HepG2 (cell line): ENCODE measurements at regions not wholly inside any gene's neighbourhood (a gene's known extent, or its start where the extent isn't known, plus 50 kb on each side); places are given as distances from the start of the nearest gene placed in this dataset.

ENCODE experiments used
- ATAC-seq: fragments of 200-7000 bp; cut with Tn5 transposase; 3 replicates; pipeline ENCODE4 v1.9.1; 2020; ENCODE audit warnings: mild to moderate bottlenecking, moderate library complexity
- BruUV-seq: library from RNA; stranded (reverse); fragments of 400-500 nt; replicated peaks from 2 replicates; lab custom pipeline; 2021; lab: Mats Ljungman, UMichigan
- CTCF ChIA-PET: fragments of 300-600 bp; formaldehyde crosslinking; extraction: SDS; loops from one replicate; lab custom pipeline; 2021; ENCODE audit warnings: low total read pairs, inconsistent platforms, low intra/inter-chr PET ratio; lab: Yijun Ruan, JAX
- POLR2A ChIA-PET: fragments of 350-600 bp; sonication (Branson Sonifier 250); formaldehyde crosslinking; loops from one replicate; lab custom pipeline; 2020; ENCODE audit warnings: antibody characterized with exemption, inconsistent platforms; lab: Yijun Ruan, JAX
- DNase-seq: peaks from one replicate; pipeline ENCODE4 v3.0.0-alpha.2; 2015; ENCODE audit warnings: low spot score
- FAIRE-seq: peaks from 3 replicates; lab custom pipeline; 2011; peaks lifted over from hg19 to GRCh38; lab: Jason Lieb, UNC
- H2AFZ ChIP-seq: one replicate; pipeline ENCODE4 v1.6.1; 2011; ENCODE audit warnings: low read length, inconsistent platforms
- H3K27ac ChIP-seq: fragments of 300-600 bp; 3 replicates; pipeline ENCODE4 v1.8.0; 2011; ENCODE audit warnings: mixed run types, mild to moderate bottlenecking, mixed read lengths, low read length, inconsistent platforms; ENCODE audit not compliant: insufficient read depth; ENCODE audit errors: extremely low read length
- H3K27me3 ChIP-seq, 2 experiments: fragments of 200-600 bp in 1 of 2; 2 replicates in 1 of 2; 3 replicates in 1 of 2; pipeline versions ENCODE4 v1.6.0 to v1.8.0; 2011; ENCODE audit warnings: low read length in 2 of 2, mild to moderate bottlenecking in 2 of 2, moderate library complexity in 2 of 2, inconsistent platforms in 1 of 2; ENCODE audit not compliant: insufficient read depth in 2 of 2, control insufficient read depth in 1 of 2
- H3K36me3 ChIP-seq, 2 experiments: fragments of 200-600 bp in 1 of 2; replicated peaks in 1 of 2; 2 replicates in 1 of 2; 3 replicates in 1 of 2; pipeline versions ENCODE4 v1.5.1 to v1.8.0; 2011; ENCODE audit warnings: low read length in 2 of 2, inconsistent platforms in 1 of 2; ENCODE audit not compliant: insufficient read depth in 2 of 2, control insufficient read depth in 1 of 2
- H3K4me1 ChIP-seq: 2 replicates; pipeline ENCODE4 v1.5.1; 2012; ENCODE audit warnings: low read length, inconsistent platforms; ENCODE audit not compliant: insufficient read depth
- H3K4me2 ChIP-seq: 2 replicates; pipeline ENCODE4 v1.6.0; 2011; ENCODE audit warnings: low read depth, low read length, inconsistent platforms
- H3K4me3 ChIP-seq, 3 experiments: fragments of 200-600 bp in 1 of 3; sonication (generic), shearing (Covaris generic) in 1 of 3; replicated peaks in 1 of 3; 2 replicates each; pipeline ENCODE4 v1.5.1; 2011 to 2016; ENCODE audit warnings: low read length in 3 of 3, inconsistent platforms in 2 of 3, low read depth in 2 of 3, mild to moderate bottlenecking in 2 of 3, control low read depth in 1 of 3, mixed read lengths in 1 of 3; ENCODE audit not compliant: insufficient read depth in 1 of 3
- H3K79me2 ChIP-seq: one replicate; pipeline ENCODE4 v1.6.1; 2011; ENCODE audit warnings: low read length, inconsistent platforms; ENCODE audit not compliant: insufficient read depth
- H3K9ac ChIP-seq: 2 replicates; pipeline ENCODE4 v1.6.0; 2011; ENCODE audit warnings: mild to moderate bottlenecking, low read depth, low read length, inconsistent platforms; ENCODE audit not compliant: insufficient read depth
- H3K9me3 ChIP-seq: 2 replicates; pipeline ENCODE4 v1.5.1; 2012; ENCODE audit warnings: mild to moderate bottlenecking, low read length
- H4K20me1 ChIP-seq: 2 replicates; pipeline ENCODE4 v1.6.0; 2011; ENCODE audit warnings: inconsistent platforms, mild to moderate bottlenecking, low read length, moderate library complexity; ENCODE audit not compliant: insufficient read depth
- CTCF ChIP-seq: sonication (generic); formaldehyde crosslinking; IDR thresholded peaks from 2 replicates; pipeline ENCODE4 v1.5.0; 2020; ENCODE audit warnings: mild to moderate bottlenecking, missing genetic modification reagents, moderate library complexity
- E2F2 ChIP-seq: sonication (generic); formaldehyde crosslinking; IDR thresholded peaks from 2 replicates; pipeline ENCODE4 v1.4.0; 2020; ENCODE audit warnings: missing genetic modification reagents, borderline replicate concordance
- GABPB1 ChIP-seq: IDR thresholded peaks from 2 replicates; pipeline ENCODE4 v1.6.1; 2016; ENCODE audit warnings: mild to moderate bottlenecking, missing genetic modification reagents, moderate library complexity, missing compliant biosample characterization
- KLF11 ChIP-seq: IDR thresholded peaks from 2 replicates; pipeline ENCODE4 v1.6.1; 2016; ENCODE audit warnings: missing compliant biosample characterization
- NKX3-1 ChIP-seq: sonication (generic); formaldehyde crosslinking; IDR thresholded peaks from 2 replicates; pipeline ENCODE4 v1.5.0; 2020; ENCODE audit warnings: missing genetic modification reagents
- SMC3 ChIP-seq: IDR thresholded peaks from 2 replicates; pipeline ENCODE4 v1.6.1; 2011; ENCODE audit warnings: low read length, improper control_type of control experiment
- STAG1 ChIP-seq: sonication (generic); formaldehyde crosslinking; IDR thresholded peaks from 2 replicates; pipeline ENCODE4 v1.4.0; 2020; ENCODE audit warnings: missing genetic modification reagents
- TOPORS ChIP-seq: sonication (generic); formaldehyde crosslinking; IDR thresholded peaks from 2 replicates; pipeline ENCODE4 v1.8.0; 2023; ENCODE audit warnings: mild to moderate bottlenecking, missing genetic modification reagents
- ZNF12 ChIP-seq: sonication (generic); formaldehyde crosslinking; IDR thresholded peaks from 2 replicates; pipeline ENCODE4 v1.5.0; 2020; ENCODE audit warnings: missing genetic modification reagents
- ZZZ3 ChIP-seq: sonication (generic); formaldehyde crosslinking; IDR thresholded peaks from 2 replicates; pipeline ENCODE4 v1.4.0; 2020; ENCODE audit warnings: missing genetic modification reagents, mild to moderate bottlenecking, borderline replicate concordance
- WGBS: methylation state at CpG from one replicate; pipeline ENCODE4 v1.1.6; 2017; ENCODE audit warnings: low lambda C conversion rate; 5-methylcytosine and 5-hydroxymethylcytosine counted together
- in situ Hi-C: cut with HindIII; loops from 2 replicates; pipeline ENCODE4 v1.10.0; 2017; ENCODE audit warnings: low pct_unique_long_range_greater_than_20kb; ENCODE audit not compliant: extremely low pct_ligation_motif_present
- intact Hi-C: fragments of 100-400 bp; cut with micrococcal nuclease; formaldehyde crosslinking; loops from one replicate; pipeline ENCODE4 v1.10.0; 2022; ENCODE audit not compliant: unreplicated experiment

- DNase-seq (peak; percentile 31), FAIRE-seq (peak; percentile 37), ATAC-seq (peak; percentile 81)
- TF ChIP-seq GABPB1 (CRISPR knock-in tag): no peak
- no peak for TF ChIP-seq ZNF12
- TF ChIP-seq E2F2: no peak
- TF ChIP-seq TOPORS (CRISPR knock-in tag): no peak
- TF ChIP-seq NKX3-1 (CRISPR knock-in tag): no peak
- peak; percentile 61 for TF ChIP-seq STAG1 (CRISPR knock-in tag)
- no peak for TF ChIP-seq ZZZ3 (CRISPR knock-in tag)
- no peak for TF ChIP-seq KLF11 (CRISPR knock-in tag)
- TF ChIP-seq SMC3: peak; percentile 10; the same call in 1 of the 2 replicates
- TF ChIP-seq CTCF: peak; percentile 65
- no peaks in the 10 kb centered on the region for H3K27me3 ChIP-seq
- BruUV-seq: no TSS peak
- in situ Hi-C loops: no loop called here
- no peak overlapping the region for H3K4me3 ChIP-seq
- no peaks in the 10 kb centered on the region for H3K9me3 ChIP-seq
- no peak overlapping the region for H2AFZ ChIP-seq
- H3K36me3 ChIP-seq: no peaks in the 10 kb centered on the region
- no peaks in the 10 kb centered on the region for H4K20me1 ChIP-seq
- H3K4me2 ChIP-seq: no peak overlapping the region
- no peaks in the 10 kb centered on the region for H3K79me2 ChIP-seq
- POLR2A ChIA-PET: no interaction called here
- no peak overlapping the region for H3K27ac ChIP-seq
- no peak overlapping the region for H3K9ac ChIP-seq
- WGBS: 0% methylated on average over 1 of the region's 1 CpG
- CTCF ChIA-PET: no interaction called here
- no peaks in the 10 kb centered on the region for H3K4me1 ChIP-seq
- intact Hi-C loops: no loop called here
Observed at GRCh38 chr10:55500931-55501559, 700.0 kb upstream of the PCDH15 start.
